GM12874 (cell line): ENCODE measurements at regions not wholly inside any gene's neighbourhood (a gene's known extent, or its start where the extent isn't known, plus 50 kb on each side); places are given as distances from the start of the nearest gene placed in this dataset.

ENCODE experiments used
- TF ChIP-seq, protein P1 (sequence below): IDR thresholded peaks from 2 replicates; pipeline ENCODE4 v1.5.1; 2011; ENCODE audit warnings: low read depth, mild to moderate bottlenecking, control low read depth, low read length, moderate library complexity; ENCODE audit not compliant: insufficient read depth

- TF ChIP-seq, protein P1, sequence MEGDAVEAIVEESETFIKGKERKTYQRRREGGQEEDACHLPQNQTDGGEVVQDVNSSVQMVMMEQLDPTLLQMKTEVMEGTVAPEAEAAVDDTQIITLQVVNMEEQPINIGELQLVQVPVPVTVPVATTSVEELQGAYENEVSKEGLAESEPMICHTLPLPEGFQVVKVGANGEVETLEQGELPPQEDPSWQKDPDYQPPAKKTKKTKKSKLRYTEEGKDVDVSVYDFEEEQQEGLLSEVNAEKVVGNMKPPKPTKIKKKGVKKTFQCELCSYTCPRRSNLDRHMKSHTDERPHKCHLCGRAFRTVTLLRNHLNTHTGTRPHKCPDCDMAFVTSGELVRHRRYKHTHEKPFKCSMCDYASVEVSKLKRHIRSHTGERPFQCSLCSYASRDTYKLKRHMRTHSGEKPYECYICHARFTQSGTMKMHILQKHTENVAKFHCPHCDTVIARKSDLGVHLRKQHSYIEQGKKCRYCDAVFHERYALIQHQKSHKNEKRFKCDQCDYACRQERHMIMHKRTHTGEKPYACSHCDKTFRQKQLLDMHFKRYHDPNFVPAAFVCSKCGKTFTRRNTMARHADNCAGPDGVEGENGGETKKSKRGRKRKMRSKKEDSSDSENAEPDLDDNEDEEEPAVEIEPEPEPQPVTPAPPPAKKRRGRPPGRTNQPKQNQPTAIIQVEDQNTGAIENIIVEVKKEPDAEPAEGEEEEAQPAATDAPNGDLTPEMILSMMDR = no peak
Observed at GRCh38 chr2:57397550-57398360, 648.9 kb upstream of the VRK2 start.

DNA sequence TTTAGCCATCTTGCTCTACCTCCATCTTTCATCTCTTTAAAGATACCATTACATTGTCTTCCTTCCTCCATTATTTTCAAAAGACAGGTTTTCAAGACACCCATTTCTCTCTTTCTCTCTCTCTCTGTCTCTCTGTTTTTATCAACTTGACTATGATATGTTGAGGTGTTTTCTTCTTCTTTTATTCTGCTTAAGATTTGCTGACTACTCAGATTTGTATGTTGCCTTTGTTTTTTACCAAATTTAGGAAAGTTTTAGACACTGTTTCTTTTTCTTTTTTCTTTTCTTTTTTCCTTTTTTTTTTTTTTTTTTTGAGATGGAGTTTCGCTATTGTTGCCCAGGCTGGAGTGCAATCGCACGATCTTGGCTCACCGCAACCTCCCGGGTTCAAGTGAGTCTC lies 647.5 kb upstream of the VRK2 start:
- TF ChIP-seq, protein P1 = no peak

GRCh38 chr2:57402096-57402495 lies 644.5 kb upstream of the VRK2 start:
- TF ChIP-seq, protein P1 = no peak

- TF ChIP-seq, protein P1 = no peak
Observed at GRCh38 chr2:57402755-57403154, 643.9 kb upstream of the VRK2 start.

GRCh38 chr2:57407772-57408201 lies 638.8 kb upstream of the VRK2 start:
- TF ChIP-seq, protein P1 = no peak

DNA sequence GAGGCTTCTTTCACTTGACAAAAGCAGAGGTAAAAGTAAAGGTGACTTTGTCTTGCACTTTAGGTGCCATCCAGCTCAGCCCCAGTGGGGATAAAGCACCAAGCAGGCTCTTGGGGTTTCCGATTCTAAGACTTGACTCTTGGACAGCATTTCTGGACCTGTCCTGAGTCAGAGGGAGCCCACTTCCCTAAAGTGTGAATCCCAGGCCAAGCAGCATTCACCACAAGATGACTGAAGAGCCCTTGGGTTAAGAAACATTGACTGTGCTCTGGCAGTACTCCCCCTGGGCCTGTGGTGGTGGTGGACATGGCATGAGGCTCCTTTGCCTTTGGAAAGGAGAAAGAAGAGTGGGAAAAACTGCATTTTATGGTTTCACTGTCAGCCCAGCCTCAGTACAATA lies 638.0 kb upstream of the VRK2 start:
- TF ChIP-seq, protein P1 = no peak

GRCh38 chr2:57417007-57417406 lies 629.6 kb upstream of the VRK2 start:
- TF ChIP-seq, protein P1 = no peak
